ENCODE measurements at regions not wholly inside any gene's neighbourhood (a gene's known extent, or its start where the extent isn't known, plus 50 kb on each side); places are given as distances from the start of the nearest gene placed in this dataset.

DNA sequence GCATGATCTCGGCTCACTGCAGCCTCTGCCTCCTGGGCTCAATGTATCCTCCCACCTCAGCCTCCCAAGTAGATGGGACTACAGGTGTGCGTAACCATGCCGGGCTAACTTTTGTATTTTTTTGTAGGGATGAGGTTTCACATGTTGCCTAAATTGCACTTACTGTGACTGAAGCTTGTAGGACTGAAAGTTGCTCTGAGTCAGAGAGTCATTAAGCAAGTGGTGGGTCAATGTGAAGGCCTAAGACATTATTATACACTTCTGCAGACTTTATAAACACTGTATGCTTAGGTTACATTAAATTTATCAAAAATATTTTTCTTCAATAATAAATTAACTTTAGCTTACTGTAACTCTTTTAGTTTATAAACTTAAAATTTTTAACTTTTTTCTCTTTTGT, 170.2 kb downstream of the FAT4 start:
- intact Hi-C loops (cut with DNase I; ENCODE audit: low total_unique reads) = no loop called here
- WGBS, 2 donors = 94 to 95% methylated on average over 3 of the region's 3 CpGs

GRCh38 chr4:125486351-125486750, 171.6 kb downstream of the FAT4 start:
- TF ChIP-seq POLR2A (IDR thresholded peaks at IDR 0.05) (no peak), CTCF (IDR thresholded peaks at IDR 0.05) (no peak)
- DNase-seq (ENCODE audit: low spot score in 2 of 2) = no peak
- intact Hi-C loops (cut with DNase I; ENCODE audit: low total_unique reads) = no loop called here
- H3K4me3 ChIP-seq (ENCODE audit: low read depth, poor library complexity, severe bottlenecking) = no peak overlapping the region
- WGBS, 2 donors = 60 to 63% methylated on average over 3 of the region's 3 CpGs

More for the DNA sequence above, 170.2 kb downstream of the FAT4 start:
- H3K4me3 ChIP-seq (ENCODE audit: low read depth, poor library complexity, severe bottlenecking) = no peak overlapping the region
- no peak for TF ChIP-seq POLR2A (IDR thresholded peaks at IDR 0.05)
- TF ChIP-seq CTCF (IDR thresholded peaks at IDR 0.05) = no peak
- DNase-seq (ENCODE audit: low spot score in 2 of 2) = no peak

- no peak overlapping the region for H3K4me3 ChIP-seq (ENCODE audit: low read depth, poor library complexity, severe bottlenecking)
- intact Hi-C loops (cut with DNase I; ENCODE audit: low total_unique reads) = no loop called here
- TF ChIP-seq CTCF (IDR thresholded peaks at IDR 0.05) (no peak), POLR2A (IDR thresholded peaks at IDR 0.05) (no peak)
- WGBS, 2 donors = 91 to 93% methylated on average over 15 of the region's 15 CpGs
- DNase-seq (ENCODE audit: low spot score in 2 of 2) = no peak
Measured at GRCh38 chr4:125489952-125490690, 175.4 kb downstream of the FAT4 start.

DNA sequence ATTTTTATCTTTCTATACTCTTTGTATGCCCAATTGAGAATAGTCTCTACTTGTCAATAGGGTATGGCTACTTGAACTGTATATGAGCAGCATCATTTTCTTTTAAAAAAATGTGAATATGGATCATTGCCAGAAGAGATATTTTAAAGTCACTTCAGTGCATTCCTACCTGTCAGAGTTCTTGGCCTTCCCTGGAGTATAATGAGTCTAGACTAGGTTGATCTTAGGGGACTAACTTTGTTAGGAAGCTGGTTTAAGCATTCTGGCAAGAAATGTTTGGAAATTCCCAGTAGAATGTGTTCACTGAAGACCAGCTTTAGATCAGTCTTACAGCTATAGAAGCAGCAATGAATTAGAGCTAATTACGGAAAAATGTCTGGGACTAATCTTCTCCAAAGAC, 178.2 kb downstream of the FAT4 start:
- H3K4me3 ChIP-seq (ENCODE audit: low read depth, poor library complexity, severe bottlenecking) = no peak overlapping the region
- WGBS, 2 donors = 76 to 81% methylated on average over 1 of the region's 1 CpG
- DNase-seq (ENCODE audit: low spot score in 2 of 2) = no peak
- TF ChIP-seq CTCF (IDR thresholded peaks at IDR 0.05) (no peak), POLR2A (IDR thresholded peaks at IDR 0.05) (no peak)
- intact Hi-C loops (cut with DNase I; ENCODE audit: low total_unique reads) = no loop called here

GRCh38 chr4:125497861-125498260, 183.1 kb downstream of the FAT4 start:
- no peak overlapping the region for H3K4me3 ChIP-seq (ENCODE audit: low read depth, poor library complexity, severe bottlenecking)
- TF ChIP-seq CTCF (IDR thresholded peaks at IDR 0.05) = no peak
- no peak for TF ChIP-seq POLR2A (IDR thresholded peaks at IDR 0.05)
- 88 to 90% methylated on average over 1 of the region's 1 CpG for WGBS, 2 donors
- intact Hi-C loops (cut with DNase I; ENCODE audit: low total_unique reads) = no loop called here
- DNase-seq (ENCODE audit: low spot score in 2 of 2) = no peak

DNA sequence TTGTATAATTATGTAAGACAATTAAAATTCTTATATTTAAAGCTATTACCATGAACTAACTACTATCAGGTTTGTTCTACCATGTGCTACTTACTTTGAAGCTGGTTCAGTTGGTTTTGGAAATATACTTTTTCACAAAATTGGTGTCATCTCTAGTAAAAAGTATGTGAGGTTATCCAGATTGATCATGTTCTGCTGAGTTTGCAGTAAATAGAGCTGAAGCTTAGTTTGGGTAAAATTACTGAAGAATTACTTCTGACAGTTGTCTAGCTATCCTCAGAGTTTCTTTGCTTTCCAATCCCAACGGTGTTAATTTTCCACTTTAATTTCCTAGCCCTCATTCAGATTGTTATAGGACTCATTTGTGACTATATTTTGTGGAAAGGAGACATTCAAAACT, 184.2 kb downstream of the FAT4 start:
- TF ChIP-seq CTCF (IDR thresholded peaks at IDR 0.05) (no peak), POLR2A (IDR thresholded peaks at IDR 0.05) (no peak)
- intact Hi-C loops (cut with DNase I; ENCODE audit: low total_unique reads) = no loop called here
- H3K4me3 ChIP-seq (ENCODE audit: low read depth, poor library complexity, severe bottlenecking) = no peak overlapping the region
- DNase-seq (ENCODE audit: low spot score in 2 of 2) = no peak
- 84 to 91% methylated on average over 1 of the region's 1 CpG for WGBS, 2 donors

Measured in lower leg skin (tissue), 4 donors.